Keratinocyte (primary cell): ENCODE measurements at regions not wholly inside any gene's neighbourhood (a gene's known extent, or its start where the extent isn't known, plus 50 kb on each side); places are given as distances from the start of the nearest gene placed in this dataset.

Experiments
- DNase-seq: peaks from one replicate; pipeline ENCODE4 v3.0.0-alpha.2; 2011; ENCODE audit warnings: low read depth, missing footprints, low spot score
- FAIRE-seq: peaks from 2 replicates; lab custom pipeline; 2011; peaks lifted over from hg19 to GRCh38; lab: Jason Lieb, UNC
- H2AFZ ChIP-seq: 2 replicates; pipeline ENCODE4 v1.6.0; 2012; ENCODE audit warnings: low read length, control low read depth, inconsistent platforms; ENCODE audit not compliant: control insufficient read depth
- H3K27ac ChIP-seq: 2 replicates; pipeline ENCODE4 v1.5.1; 2011; ENCODE audit warnings: low read length; ENCODE audit not compliant: control insufficient read depth, insufficient read depth
- H3K27me3 ChIP-seq: 3 replicates; pipeline ENCODE4 v1.6.0; 2011; ENCODE audit warnings: low read length; ENCODE audit not compliant: control insufficient read depth, insufficient read depth; ENCODE audit errors: extremely low read depth
- H3K36me3 ChIP-seq, 2 experiments: 2 replicates in 1 of 2; 3 replicates in 1 of 2; pipeline ENCODE4 v1.5.1; 2011; ENCODE audit warnings: low read length in 2 of 2, mild to moderate bottlenecking in 1 of 2; ENCODE audit not compliant: control insufficient read depth in 2 of 2, insufficient read depth in 2 of 2; ENCODE audit errors: extremely low read depth in 1 of 2
- H3K4me1 ChIP-seq: 3 replicates; pipeline ENCODE4 v1.5.1; 2011; ENCODE audit warnings: low read length; ENCODE audit not compliant: control insufficient read depth, insufficient read depth; ENCODE audit errors: extremely low read depth
- H3K4me2 ChIP-seq: 3 replicates; pipeline ENCODE4 v1.6.0; 2011; ENCODE audit warnings: low read depth, low read length; ENCODE audit not compliant: control insufficient read depth, insufficient read depth; ENCODE audit errors: extremely low read depth
- H3K4me3 ChIP-seq, 3 experiments: fragments of 200-600 bp in 1 of 3; sonication (generic) in 1 of 3; 2 replicates in 2 of 3; 3 replicates in 1 of 3; pipeline ENCODE4 v1.5.1; 2011 to 2016; ENCODE audit warnings: low read length in 3 of 3, mild to moderate bottlenecking in 3 of 3, control low read depth in 2 of 3, inconsistent platforms in 1 of 3, low read depth in 1 of 3, mixed read lengths in 1 of 3, mixed run types in 1 of 3, moderate library complexity in 1 of 3; ENCODE audit not compliant: control insufficient read depth in 2 of 3, insufficient read depth in 2 of 3; ENCODE audit errors: extremely low read depth in 1 of 3
- H3K79me2 ChIP-seq: 2 replicates; pipeline ENCODE4 v1.6.0; 2012; ENCODE audit warnings: low read length; ENCODE audit not compliant: control insufficient read depth, insufficient read depth
- H3K9ac ChIP-seq: 3 replicates; pipeline ENCODE4 v1.6.0; 2011; ENCODE audit warnings: low read length; ENCODE audit not compliant: control insufficient read depth, insufficient read depth; ENCODE audit errors: extremely low read depth
- H3K9me1 ChIP-seq: 3 replicates; pipeline ENCODE4 v1.6.0; 2011; ENCODE audit warnings: low read length; ENCODE audit not compliant: control insufficient read depth, insufficient read depth; ENCODE audit errors: extremely low read depth
- H3K9me3 ChIP-seq: 2 replicates; pipeline ENCODE4 v1.5.1; 2012; ENCODE audit warnings: low read depth, low read length; ENCODE audit not compliant: control insufficient read depth
- H4K20me1 ChIP-seq: 3 replicates; pipeline ENCODE4 v1.6.0; 2011; ENCODE audit warnings: low read length; ENCODE audit not compliant: control insufficient read depth, insufficient read depth; ENCODE audit errors: extremely low read depth
- CTCF ChIP-seq, 3 experiments: IDR thresholded peaks in 1 of 3; conservative IDR thresholded peaks in 1 of 3; optimal IDR thresholded peaks in 1 of 3; 2 replicates in 2 of 3; 3 replicates in 1 of 3; pipeline versions ENCODE3 to v1.5.1; 2011; ENCODE audit warnings: low read length in 3 of 3, mild to moderate bottlenecking in 3 of 3, moderate library complexity in 2 of 3, control low read depth in 1 of 3, inconsistent platforms in 1 of 3; ENCODE audit not compliant: insufficient read depth in 2 of 3; ENCODE audit errors: extremely low read depth in 1 of 3
- EZH2 ChIP-seq: IDR thresholded peaks from one replicate; pipeline ENCODE4 v1.6.1; 2012; ENCODE audit warnings: inconsistent platforms, mild to moderate bottlenecking, low read length, moderate library complexity
- dilution Hi-C: fragments of 300-500 bp; cut with MboI; formaldehyde crosslinking; loops from one replicate; pipeline ENCODE4 v1.7.0; 2020; ENCODE audit warnings: low sequenced_read_pairs; ENCODE audit not compliant: extremely low pct_ligation_motif_present

GRCh38 chr1:185448591-185449186 lies 131.6 kb upstream of the IVNS1ABP start:
- Histone ChIP-seq H3K27ac (no peak overlapping the region), H3K79me2 (no peaks in the 10 kb centered on the region), H3K9me3 (no peaks in the 10 kb centered on the region), H3K4me2 (no peak overlapping the region), H3K9me1 (no peaks in the 10 kb centered on the region), H3K4me3 (no peak overlapping the region), H3K36me3 (no peaks in the 10 kb centered on the region), H2AFZ (no peak overlapping the region), H3K4me1 (no peaks in the 10 kb centered on the region), H3K27me3 (no peaks in the 10 kb centered on the region), H3K9ac (no peak overlapping the region), H4K20me1 (no peaks in the 10 kb centered on the region)
- no peak for TF ChIP-seq EZH2
- no peak for TF ChIP-seq CTCF (optimal IDR thresholded peaks at IDR 0.05 in 1 of 3, IDR thresholded peaks at IDR 0.05 in 1 of 3, conservative IDR thresholded peaks at IDR 0.05 in 1 of 3; ENCODE audit: extremely low read depth in 1 of 3, insufficient read depth in 2 of 3, low read length in 3 of 3)
- no peak for FAIRE-seq
- no peak for DNase-seq
- dilution Hi-C loops: no loop called here

- Histone ChIP-seq H3K36me3 (no peaks in the 10 kb centered on the region), H3K4me2 (no peak overlapping the region), H3K79me2 (no peaks in the 10 kb centered on the region), H4K20me1 (no peaks in the 10 kb centered on the region), H3K9ac (no peak overlapping the region), H2AFZ (no peak overlapping the region), H3K4me1 (peaks cover 10% of the 10 kb centered on the region), H3K27me3 (no peaks in the 10 kb centered on the region), H3K9me3 (no peaks in the 10 kb centered on the region), H3K4me3 (no peak overlapping the region), H3K9me1 (no peaks in the 10 kb centered on the region), H3K27ac (no peak overlapping the region)
- dilution Hi-C loops: no loop called here
- DNase-seq (no peak), FAIRE-seq (no peak)
- no peak for TF ChIP-seq EZH2
Measured at GRCh38 chr1:185446131-185446530, 129.1 kb upstream of the IVNS1ABP start.

GRCh38 chr1:185445594-185445993 lies 128.6 kb upstream of the IVNS1ABP start:
- H3K9me1 ChIP-seq: no peaks in the 10 kb centered on the region
- no peaks in the 10 kb centered on the region for H3K79me2 ChIP-seq
- H3K4me1 ChIP-seq: peaks cover 15% of the 10 kb centered on the region
- no peak overlapping the region for H3K4me2 ChIP-seq
- H4K20me1 ChIP-seq: no peaks in the 10 kb centered on the region
- H3K9ac ChIP-seq: no peak overlapping the region
- no peaks in the 10 kb centered on the region for H3K27me3 ChIP-seq
- no peak overlapping the region for H3K4me3 ChIP-seq
- H3K27ac ChIP-seq: no peak overlapping the region
- dilution Hi-C loops: no loop called here
- DNase-seq (no peak), FAIRE-seq (no peak)
- no peak overlapping the region for H2AFZ ChIP-seq
- H3K36me3 ChIP-seq: no peaks in the 10 kb centered on the region
- no peak for TF ChIP-seq EZH2
- no peak for TF ChIP-seq CTCF (optimal IDR thresholded peaks at IDR 0.05 in 1 of 3, IDR thresholded peaks at IDR 0.05 in 1 of 3, conservative IDR thresholded peaks at IDR 0.05 in 1 of 3; ENCODE audit: extremely low read depth in 1 of 3, insufficient read depth in 2 of 3, low read length in 3 of 3)
- H3K9me3 ChIP-seq: no peaks in the 10 kb centered on the region
